ENCODE measurements at regions not wholly inside any gene's neighbourhood (a gene's known extent, or its start where the extent isn't known, plus 50 kb on each side); places are given as distances from the start of the nearest gene placed in this dataset.

GRCh38 chr2:150159300-150159699, 328.2 kb downstream of the RND3 start:
- no peaks in the 10 kb centered on the region for H3K9me3 ChIP-seq (ENCODE audit: insufficient read depth, low read depth, low read length)
- no peak overlapping the region for H2AK5ac ChIP-seq (ENCODE audit: low read length)
- no peak overlapping the region for H3K23ac ChIP-seq (ENCODE audit: low read length)
- DNase-seq: no peak
- H3K4me2 ChIP-seq (ENCODE audit: low read length): no peak overlapping the region
- H3K4me3 ChIP-seq (ENCODE audit: low read depth, low read length): no peak overlapping the region
- no peaks in the 10 kb centered on the region for H3K79me2 ChIP-seq (ENCODE audit: control insufficient read depth, insufficient read depth, low read length, poor library complexity)
- no peaks in the 10 kb centered on the region for H3K27me3 ChIP-seq (ENCODE audit: insufficient read depth, low read length)
- no peaks in the 10 kb centered on the region for H3K4me1 ChIP-seq (ENCODE audit: control insufficient read depth in 1 of 2, insufficient read depth in 2 of 2, low read length in 2 of 2)
- no peak overlapping the region for H2BK12ac ChIP-seq (ENCODE audit: low read length)
- H3K14ac ChIP-seq (ENCODE audit: low read length): no peak overlapping the region
- WGBS (ENCODE audit: extremely low coverage, insufficient coverage, insufficient read length): no CpG with 5 or more reads among the region's 4 CpGs
- H3K36me3 ChIP-seq (ENCODE audit: control insufficient read depth in 1 of 2, insufficient read depth in 2 of 2, low read length in 2 of 2): no peaks in the 10 kb centered on the region
- no peak overlapping the region for H2BK5ac ChIP-seq (ENCODE audit: low read depth, low read length, poor library complexity)
- H4K8ac ChIP-seq (ENCODE audit: low read depth, low read length): no peak overlapping the region
- H2BK120ac ChIP-seq (ENCODE audit: insufficient read depth, low read length, poor library complexity): no peak overlapping the region
- H3K9ac ChIP-seq (ENCODE audit: low read length): no peak overlapping the region
- H3K4ac ChIP-seq (ENCODE audit: low read depth, low read length): no peak overlapping the region
- no peak overlapping the region for H3K18ac ChIP-seq (ENCODE audit: low read length)
- H2AFZ ChIP-seq (ENCODE audit: insufficient read depth, low read length, poor library complexity): no peak overlapping the region
- no peaks in the 10 kb centered on the region for H3K79me1 ChIP-seq (ENCODE audit: low read length)
- no peak overlapping the region for H3K27ac ChIP-seq (ENCODE audit: low read depth, low read length)
- H4K91ac ChIP-seq (ENCODE audit: low read depth, low read length): no peak overlapping the region
- no peak overlapping the region for H4K12ac ChIP-seq (ENCODE audit: low read depth, low read length)

DNA sequence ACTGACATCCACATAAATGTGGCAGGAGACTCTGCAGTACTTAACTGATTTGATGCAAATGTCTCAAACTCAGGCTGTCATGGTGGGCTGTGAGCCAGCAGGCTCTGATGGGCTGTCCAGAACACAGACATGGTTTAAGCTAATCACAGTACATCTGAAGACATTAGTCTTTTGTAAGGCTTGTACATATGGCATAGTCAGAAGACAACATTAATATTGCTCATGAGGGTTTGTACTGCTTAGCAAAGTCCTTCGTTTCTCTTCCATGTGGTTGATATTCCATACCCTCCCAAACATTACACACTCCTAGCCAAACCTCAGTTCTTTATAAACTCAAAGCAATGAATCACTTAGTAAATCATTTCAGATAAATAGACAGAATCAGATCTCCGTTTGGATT, 330.6 kb downstream of the RND3 start:
- Histone ChIP-seq H3K4me1 (ENCODE audit: control insufficient read depth in 1 of 2, insufficient read depth in 2 of 2, low read length in 2 of 2) (no peaks in the 10 kb centered on the region), H3K79me1 (ENCODE audit: low read length) (no peaks in the 10 kb centered on the region), H4K8ac (ENCODE audit: low read depth, low read length) (no peak overlapping the region), H3K4me2 (ENCODE audit: low read length) (no peak overlapping the region), H3K9ac (ENCODE audit: low read length) (no peak overlapping the region), H2BK120ac (ENCODE audit: insufficient read depth, low read length, poor library complexity) (no peak overlapping the region), H2AFZ (ENCODE audit: insufficient read depth, low read length, poor library complexity) (no peak overlapping the region), H4K12ac (ENCODE audit: low read depth, low read length) (no peak overlapping the region), H3K23ac (ENCODE audit: low read length) (no peak overlapping the region), H4K91ac (ENCODE audit: low read depth, low read length) (no peak overlapping the region), H3K36me3 (ENCODE audit: control insufficient read depth in 1 of 2, insufficient read depth in 2 of 2, low read length in 2 of 2) (no peaks in the 10 kb centered on the region), H3K9me3 (ENCODE audit: insufficient read depth, low read depth, low read length) (no peaks in the 10 kb centered on the region), H3K14ac (ENCODE audit: low read length) (no peak overlapping the region), H3K4me3 (ENCODE audit: low read depth, low read length) (no peak overlapping the region), H3K4ac (ENCODE audit: low read depth, low read length) (no peak overlapping the region), H3K18ac (ENCODE audit: low read length) (no peak overlapping the region), H3K79me2 (ENCODE audit: control insufficient read depth, insufficient read depth, low read length, poor library complexity) (no peaks in the 10 kb centered on the region), H2AK5ac (ENCODE audit: low read length) (no peak overlapping the region), H2BK12ac (ENCODE audit: low read length) (no peak overlapping the region), H2BK5ac (ENCODE audit: low read depth, low read length, poor library complexity) (no peak overlapping the region), H3K27me3 (ENCODE audit: insufficient read depth, low read length) (no peaks in the 10 kb centered on the region), H3K27ac (ENCODE audit: low read depth, low read length) (no peak overlapping the region)
- DNase-seq: no peak
- no CpG with 5 or more reads among the region's 2 CpGs for WGBS (ENCODE audit: extremely low coverage, insufficient coverage, insufficient read length)

GRCh38 chr2:150156415-150156814, 331.1 kb downstream of the RND3 start:
- Histone ChIP-seq H3K79me2 (ENCODE audit: control insufficient read depth, insufficient read depth, low read length, poor library complexity) (no peaks in the 10 kb centered on the region), H3K4me2 (ENCODE audit: low read length) (no peak overlapping the region), H4K8ac (ENCODE audit: low read depth, low read length) (no peak overlapping the region), H2BK120ac (ENCODE audit: insufficient read depth, low read length, poor library complexity) (no peak overlapping the region), H3K27me3 (ENCODE audit: insufficient read depth, low read length) (no peaks in the 10 kb centered on the region), H2BK5ac (ENCODE audit: low read depth, low read length, poor library complexity) (no peak overlapping the region), H3K27ac (ENCODE audit: low read depth, low read length) (no peak overlapping the region), H3K14ac (ENCODE audit: low read length) (no peak overlapping the region), H3K79me1 (ENCODE audit: low read length) (no peaks in the 10 kb centered on the region), H3K4me3 (ENCODE audit: low read depth, low read length) (no peak overlapping the region), H2AFZ (ENCODE audit: insufficient read depth, low read length, poor library complexity) (no peak overlapping the region), H3K23ac (ENCODE audit: low read length) (no peak overlapping the region), H3K4ac (ENCODE audit: low read depth, low read length) (no peak overlapping the region), H3K9me3 (ENCODE audit: insufficient read depth, low read depth, low read length) (no peaks in the 10 kb centered on the region), H3K4me1 (ENCODE audit: control insufficient read depth in 1 of 2, insufficient read depth in 2 of 2, low read length in 2 of 2) (no peaks in the 10 kb centered on the region), H2AK5ac (ENCODE audit: low read length) (no peak overlapping the region), H4K91ac (ENCODE audit: low read depth, low read length) (no peak overlapping the region), H3K9ac (ENCODE audit: low read length) (no peak overlapping the region), H2BK12ac (ENCODE audit: low read length) (no peak overlapping the region), H3K36me3 (ENCODE audit: control insufficient read depth in 1 of 2, insufficient read depth in 2 of 2, low read length in 2 of 2) (no peaks in the 10 kb centered on the region), H4K12ac (ENCODE audit: low read depth, low read length) (no peak overlapping the region), H3K18ac (ENCODE audit: low read length) (no peak overlapping the region)
- WGBS (ENCODE audit: extremely low coverage, insufficient coverage, insufficient read length): no CpG with 5 or more reads among the region's 3 CpGs
- no peak for DNase-seq

GRCh38 chr2:150154308-150154797, 333.1 kb downstream of the RND3 start:
- Histone ChIP-seq H3K36me3 (ENCODE audit: control insufficient read depth in 1 of 2, insufficient read depth in 2 of 2, low read length in 2 of 2) (no peaks in the 10 kb centered on the region), H3K4ac (ENCODE audit: low read depth, low read length) (no peak overlapping the region), H3K14ac (ENCODE audit: low read length) (no peak overlapping the region), H3K79me2 (ENCODE audit: control insufficient read depth, insufficient read depth, low read length, poor library complexity) (no peaks in the 10 kb centered on the region), H4K12ac (ENCODE audit: low read depth, low read length) (no peak overlapping the region), H3K79me1 (ENCODE audit: low read length) (no peaks in the 10 kb centered on the region), H2BK5ac (ENCODE audit: low read depth, low read length, poor library complexity) (no peak overlapping the region), H3K27ac (ENCODE audit: low read depth, low read length) (no peak overlapping the region), H2AK5ac (ENCODE audit: low read length) (no peak overlapping the region), H3K9me3 (ENCODE audit: insufficient read depth, low read depth, low read length) (no peaks in the 10 kb centered on the region), H4K8ac (ENCODE audit: low read depth, low read length) (no peak overlapping the region), H3K4me1 (ENCODE audit: control insufficient read depth in 1 of 2, insufficient read depth in 2 of 2, low read length in 2 of 2) (no peaks in the 10 kb centered on the region), H2BK12ac (ENCODE audit: low read length) (no peak overlapping the region), H3K9ac (ENCODE audit: low read length) (no peak overlapping the region), H2BK120ac (ENCODE audit: insufficient read depth, low read length, poor library complexity) (no peak overlapping the region), H3K23ac (ENCODE audit: low read length) (no peak overlapping the region), H4K91ac (ENCODE audit: low read depth, low read length) (no peak overlapping the region), H2AFZ (ENCODE audit: insufficient read depth, low read length, poor library complexity) (no peak overlapping the region), H3K27me3 (ENCODE audit: insufficient read depth, low read length) (no peaks in the 10 kb centered on the region), H3K4me3 (ENCODE audit: low read depth, low read length) (no peak overlapping the region), H3K4me2 (ENCODE audit: low read length) (no peak overlapping the region), H3K18ac (ENCODE audit: low read length) (no peak overlapping the region)
- DNase-seq: no peak
- no CpG with 5 or more reads among the region's 2 CpGs for WGBS (ENCODE audit: extremely low coverage, insufficient coverage, insufficient read length)
